GM18868 (cell line): ENCODE measurements at regions not wholly inside any gene's neighbourhood (a gene's known extent, or its start where the extent isn't known, plus 50 kb on each side); places are given as distances from the start of the nearest gene placed in this dataset.
"Not testable (repeated sequence)": the region's sequence is repeated elsewhere in the genome, so short reads cannot be mapped to it uniquely, and the experiment has no call there.

Experiments
- ATAC-seq: cut with Tn5 transposase; IDR thresholded peaks from one replicate; pipeline ENCODE4 v1.9.1; 2021; ENCODE audit warnings: mild to moderate bottlenecking, moderate library complexity; ENCODE audit not compliant: unreplicated experiment

- ATAC-seq, result no peak
Measured at GRCh38 chrX:64853424-64853823, 122.8 kb downstream of the ZC4H2 start.

GRCh38 chrX:64850371-64851082 lies 125.7 kb downstream of the ZC4H2 start:
- ATAC-seq, result no peak

- no peak for ATAC-seq
Measured at GRCh38 chrX:64843224-64843623, 133.0 kb downstream of the ZC4H2 start.

- ATAC-seq, result peak; percentile 91
Measured at GRCh38 chrX:64842492-64842891, 133.8 kb downstream of the ZC4H2 start.

GRCh38 chrX:64805683-64806082 lies 170.6 kb downstream of the ZC4H2 start:
- ATAC-seq, result no peak

GRCh38 chrX:64792598-64793337 lies 183.5 kb downstream of the ZC4H2 start:
- ATAC-seq, result peak; percentile 72

- ATAC-seq, result no peak
Measured at GRCh38 chrX:64782923-64783322, 193.3 kb downstream of the ZC4H2 start.

GRCh38 chrX:64758047-64758446 lies 218.2 kb downstream of the ZC4H2 start:
- no peak for ATAC-seq

GRCh38 chrX:64739792-64740378 lies 236.4 kb downstream of the ZC4H2 start:
- ATAC-seq, result no peak

- ATAC-seq, result no peak
Measured at GRCh38 chrX:64698317-64698716, 277.9 kb downstream of the ZC4H2 start.

GRCh38 chrX:64695372-64695771 lies 280.9 kb downstream of the ZC4H2 start:
- ATAC-seq, result not testable (repeated sequence)

GRCh38 chrX:64662876-64663275 lies 267.6 kb upstream of the MTMR8 start:
- no peak for ATAC-seq

GRCh38 chrX:64657229-64657628 lies 262.0 kb upstream of the MTMR8 start:
- ATAC-seq, result not testable (repeated sequence)

- ATAC-seq, result no peak
Measured at GRCh38 chrX:64642482-64642881, 247.2 kb upstream of the MTMR8 start.
